HCT116 (cell line): ENCODE measurements at regions not wholly inside any gene's neighbourhood (a gene's known extent, or its start where the extent isn't known, plus 50 kb on each side); places are given as distances from the start of the nearest gene placed in this dataset.

ENCODE experiments used
- CTCF ChIP-seq, 3 experiments: fragments of 200-600 bp in 1 of 3; sonication (generic) in 1 of 3; IDR thresholded peaks in 2 of 3; conservative IDR thresholded peaks in 1 of 3; 2 replicates each; pipeline ENCODE4 v1.5.1; 2012 to 2017; ENCODE audit warnings: low read depth in 2 of 3, low read length in 2 of 3, antibody characterized with exemption in 1 of 3, borderline replicate concordance in 1 of 3, control low read depth in 1 of 3, mild to moderate bottlenecking in 1 of 3, mixed read lengths in 1 of 3, mixed run types in 1 of 3, moderate library complexity in 1 of 3; ENCODE audit not compliant: insufficient read depth in 1 of 3
- EGR1 ChIP-seq: IDR thresholded peaks from 2 replicates; pipeline ENCODE4 v1.6.1; 2012; ENCODE audit warnings: low read depth
- ELF1 ChIP-seq: IDR thresholded peaks from 2 replicates; pipeline ENCODE4 v1.6.1; 2012; ENCODE audit warnings: low read depth, borderline replicate concordance
- MAX ChIP-seq: IDR thresholded peaks from 2 replicates; pipeline ENCODE4 v1.6.1; 2012
- POLR2A ChIP-seq: IDR thresholded peaks from 2 replicates; pipeline ENCODE4 v1.7.0; 2011; ENCODE audit warnings: borderline replicate concordance; ENCODE audit not compliant: insufficient read depth, insufficient read length; ENCODE audit errors: extremely low read depth
- REST ChIP-seq: IDR thresholded peaks from 2 replicates; pipeline ENCODE4 v1.6.1; 2012; ENCODE audit warnings: low read depth
- YY1 ChIP-seq: IDR thresholded peaks from 2 replicates; pipeline ENCODE4 v1.6.1; 2011; ENCODE audit warnings: low read length, low read depth, moderate library complexity, mild to moderate bottlenecking; ENCODE audit not compliant: insufficient replicate concordance; ENCODE audit errors: extremely low read depth

GRCh38 chr18:57270156-57270555 lies 82.2 kb upstream of the ST8SIA3 start:
- TF ChIP-seq ELF1 = no peak
- TF ChIP-seq MAX = no peak
- TF ChIP-seq EGR1 = no peak
- TF ChIP-seq CTCF (IDR thresholded peaks at IDR 0.05 in 2 of 3, conservative IDR thresholded peaks at IDR 0.05 in 1 of 3; ENCODE audit: borderline replicate concordance in 1 of 3, insufficient read depth in 1 of 3, low read depth in 2 of 3, low read length in 2 of 3) = no peak
- no peak for TF ChIP-seq YY1
- no peak for TF ChIP-seq POLR2A
- TF ChIP-seq REST = no peak
